Lung (tissue), 11 donors: ENCODE measurements at regions not wholly inside any gene's neighbourhood (a gene's known extent, or its start where the extent isn't known, plus 50 kb on each side); places are given as distances from the start of the nearest gene placed in this dataset.

ENCODE experiments used
- ATAC-seq: fragments of 200-7000 bp; cut with Tn5 transposase; one replicate; pipeline ENCODE4 v1.9.1; 2020; ENCODE audit warnings: moderate number of reproducible peaks; ENCODE audit not compliant: insufficient read depth, low FRiP score
- DNase-seq, 3 donors: peaks; one replicate each; pipeline ENCODE4 v3.0.0-alpha.2; 2013 to 2017
- H3K27ac ChIP-seq, 2 donors: one replicate each; pipeline ENCODE4 v1.5.1; 2013; ENCODE audit warnings: mild to moderate bottlenecking in 2 of 2, moderate library complexity in 2 of 2, control low read depth in 1 of 2, inconsistent platforms in 1 of 2, low read depth in 1 of 2, low read length in 1 of 2
- H3K27me3 ChIP-seq, 3 donors: one replicate each; pipeline ENCODE4 v1.5.1; 2013; ENCODE audit warnings: low read length in 2 of 3; ENCODE audit not compliant: control insufficient read depth in 3 of 3, insufficient read depth in 3 of 3
- H3K36me3 ChIP-seq, 4 donors: one replicate each; pipeline ENCODE4 v1.5.1; 2013; ENCODE audit warnings: low read length in 4 of 4, mild to moderate bottlenecking in 1 of 4, moderate library complexity in 1 of 4; ENCODE audit not compliant: control insufficient read depth in 4 of 4, insufficient read depth in 4 of 4
- H3K4me1 ChIP-seq, 5 donors: one replicate each; pipeline ENCODE4 v1.5.1; 2013; ENCODE audit warnings: low read length in 5 of 5, mild to moderate bottlenecking in 2 of 5, moderate library complexity in 1 of 5; ENCODE audit not compliant: control insufficient read depth in 5 of 5, insufficient read depth in 5 of 5
- H3K4me3 ChIP-seq: one replicate; pipeline ENCODE4 v1.5.1; 2013; ENCODE audit warnings: mild to moderate bottlenecking, control low read depth, moderate library complexity
- H3K9ac ChIP-seq, 2 donors: one replicate each; pipeline ENCODE4 v1.5.1; 2013; ENCODE audit warnings: low read length in 2 of 2, control low read depth in 1 of 2; ENCODE audit not compliant: insufficient read depth in 1 of 2
- H3K9me3 ChIP-seq, 4 donors: one replicate each; pipeline ENCODE4 v1.5.1; 2013; ENCODE audit warnings: low read length in 3 of 4, mild to moderate bottlenecking in 1 of 4, moderate library complexity in 1 of 4; ENCODE audit not compliant: control insufficient read depth in 4 of 4, insufficient read depth in 3 of 4
- WGBS, 2 donors: extraction: QIAGEN DNeasy Blood & Tissue Kit; methylation state at CpG; one replicate each; pipeline ENCODE4 v1.1.7; 2013; 5-methylcytosine and 5-hydroxymethylcytosine counted together
- TF ChIP-seq, protein P1 (sequence below): IDR thresholded peaks from 2 replicates; pipeline ENCODE4 v1.5.1; 2012; ENCODE audit warnings: mild to moderate bottlenecking; ENCODE audit errors: control extremely low read depth, extremely low read depth
- donor health status: control.
- donor health status: control.
- donor health status: Bipolar disorder and iron deficiency.
- donor health status: healthy.
- donor health status: DM: yes; HTN: yes; CAD: no.

DNA sequence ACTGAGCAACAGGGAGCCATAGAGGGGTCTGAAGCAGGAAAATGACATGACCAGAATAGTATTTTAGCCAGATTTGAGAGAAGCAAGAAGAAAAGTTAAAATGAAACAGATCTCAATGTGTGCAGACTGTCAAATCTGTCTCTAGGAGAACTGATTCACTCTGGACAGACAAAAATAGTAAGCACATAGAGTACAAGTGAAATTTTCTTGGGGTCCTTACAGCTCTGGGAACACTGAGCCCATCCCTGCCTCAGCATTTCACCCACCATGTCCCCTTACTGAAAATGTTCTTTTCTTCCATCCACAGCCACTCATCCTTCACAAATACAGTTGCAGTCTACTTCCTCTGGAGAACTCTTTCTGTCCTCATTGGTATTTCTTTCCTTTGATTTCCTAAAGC lies 359.2 kb downstream of the MTX2 start:
- Histone ChIP-seq H3K36me3 (no peaks in the 10 kb centered on the region), H3K27ac (no peak overlapping the region), H3K9me3 (no peaks in the 10 kb centered on the region), H3K9ac (no peak overlapping the region), H3K27me3 (peaks cover 0 to 43% (median 19%) of the 10 kb centered on the region in 3 donors), H3K4me1 (no peaks in the 10 kb centered on the region), H3K4me3 (no peak overlapping the region)
- DNase-seq (no peak), ATAC-seq (no peak)
- TF ChIP-seq, protein P1, sequence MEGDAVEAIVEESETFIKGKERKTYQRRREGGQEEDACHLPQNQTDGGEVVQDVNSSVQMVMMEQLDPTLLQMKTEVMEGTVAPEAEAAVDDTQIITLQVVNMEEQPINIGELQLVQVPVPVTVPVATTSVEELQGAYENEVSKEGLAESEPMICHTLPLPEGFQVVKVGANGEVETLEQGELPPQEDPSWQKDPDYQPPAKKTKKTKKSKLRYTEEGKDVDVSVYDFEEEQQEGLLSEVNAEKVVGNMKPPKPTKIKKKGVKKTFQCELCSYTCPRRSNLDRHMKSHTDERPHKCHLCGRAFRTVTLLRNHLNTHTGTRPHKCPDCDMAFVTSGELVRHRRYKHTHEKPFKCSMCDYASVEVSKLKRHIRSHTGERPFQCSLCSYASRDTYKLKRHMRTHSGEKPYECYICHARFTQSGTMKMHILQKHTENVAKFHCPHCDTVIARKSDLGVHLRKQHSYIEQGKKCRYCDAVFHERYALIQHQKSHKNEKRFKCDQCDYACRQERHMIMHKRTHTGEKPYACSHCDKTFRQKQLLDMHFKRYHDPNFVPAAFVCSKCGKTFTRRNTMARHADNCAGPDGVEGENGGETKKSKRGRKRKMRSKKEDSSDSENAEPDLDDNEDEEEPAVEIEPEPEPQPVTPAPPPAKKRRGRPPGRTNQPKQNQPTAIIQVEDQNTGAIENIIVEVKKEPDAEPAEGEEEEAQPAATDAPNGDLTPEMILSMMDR = no peak

DNA sequence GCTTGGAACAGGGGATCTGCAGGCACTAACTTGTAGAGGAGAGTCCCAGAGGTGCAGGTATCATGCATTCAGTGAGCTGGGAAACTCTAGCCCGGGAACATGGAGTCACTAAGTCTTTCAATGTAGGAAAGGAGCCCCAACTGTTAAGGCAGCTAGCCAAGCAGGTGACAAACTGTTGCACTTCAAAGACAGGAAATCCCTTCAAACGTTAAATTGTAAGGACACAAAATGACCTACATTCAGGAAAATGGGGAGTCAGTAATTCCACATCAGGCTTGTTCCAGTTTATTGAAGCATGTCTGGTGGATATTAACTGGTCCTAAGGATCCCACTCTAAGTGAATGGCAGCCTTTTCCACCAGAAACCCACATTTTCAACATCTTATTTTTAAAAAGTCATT lies 364.5 kb downstream of the MTX2 start:
- H3K27me3 ChIP-seq = peaks cover 1 to 73% (median 57%) of the 10 kb centered on the region in 3 donors
- 40 to 45% methylated on average over 2 of the region's 2 CpGs for WGBS, 2 donors
- H3K4me3 ChIP-seq = no peak overlapping the region
- DNase-seq (no peak), ATAC-seq (no peak)
- H3K4me1 ChIP-seq = no peaks in the 10 kb centered on the region
- TF ChIP-seq, protein P1 = no peak
- H3K9me3 ChIP-seq = no peaks in the 10 kb centered on the region
- H3K27ac ChIP-seq = no peak overlapping the region
- no peaks in the 10 kb centered on the region for H3K36me3 ChIP-seq
- no peak overlapping the region for H3K9ac ChIP-seq

DNA sequence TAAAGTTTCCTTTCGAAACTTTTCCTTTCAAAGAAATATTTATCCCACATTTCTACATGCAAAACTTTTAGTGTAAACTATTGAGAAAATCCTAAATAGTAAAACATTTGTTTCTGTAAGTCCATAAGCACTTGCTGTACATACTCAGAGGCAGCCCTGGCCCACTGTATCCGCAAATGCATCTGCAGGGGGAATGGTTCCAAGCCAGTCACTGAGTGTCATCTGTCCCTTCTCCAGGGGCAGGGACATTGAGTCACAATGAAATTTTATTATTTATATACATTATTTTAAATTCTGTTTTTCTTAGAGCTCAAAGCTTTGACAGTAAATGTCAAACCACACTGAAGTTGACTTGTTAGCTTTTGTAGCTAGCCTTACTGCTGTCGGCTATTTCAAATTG lies 367.2 kb downstream of the MTX2 start:
- TF ChIP-seq, protein P1 = no peak
- 83 to 86% methylated on average over 3 of the region's 3 CpGs for WGBS, 2 donors
- Histone ChIP-seq H3K36me3 (no peaks in the 10 kb centered on the region), H3K4me1 (peaks cover 0 to 6% (median 0%) of the 10 kb centered on the region in 5 donors), H3K27me3 (peaks cover 8 to 83% (median 83%) of the 10 kb centered on the region in 3 donors), H3K9me3 (no peaks in the 10 kb centered on the region), H3K4me3 (no peak overlapping the region), H3K9ac (no peak overlapping the region), H3K27ac (no peak overlapping the region)
- DNase-seq = no peak
- ATAC-seq = no peak

DNA sequence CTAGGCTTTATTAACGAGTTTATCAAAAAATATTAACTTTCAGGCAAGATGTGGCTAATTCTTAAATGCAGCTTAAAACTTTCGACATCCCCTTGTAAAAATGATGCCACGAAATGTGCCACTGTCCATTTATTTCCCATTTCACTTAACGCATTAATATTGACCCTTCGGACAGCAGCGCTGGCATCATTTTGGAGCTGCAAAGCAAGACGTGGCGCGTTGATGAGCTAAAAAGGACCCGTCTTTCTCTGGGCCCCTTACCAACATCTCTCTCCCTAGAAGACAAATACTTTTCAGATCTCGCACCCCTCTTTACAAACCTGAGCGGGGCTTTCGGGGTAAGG lies 367.9 kb downstream of the MTX2 start:
- ATAC-seq = no peak
- TF ChIP-seq, protein P1 = no peak
- peaks cover 8 to 82% (median 80%) of the 10 kb centered on the region in 3 donors for H3K27me3 ChIP-seq
- 13 to 29% methylated on average over 13 of the region's 13 CpGs for WGBS, 2 donors
- H3K36me3 ChIP-seq = no peaks in the 10 kb centered on the region
- peaks cover 0 to 6% (median 0%) of the 10 kb centered on the region in 5 donors for H3K4me1 ChIP-seq
- no peak overlapping the region for H3K27ac ChIP-seq
- H3K9me3 ChIP-seq = no peaks in the 10 kb centered on the region
- no peak overlapping the region for H3K4me3 ChIP-seq
- H3K9ac ChIP-seq = no peak overlapping the region
- DNase-seq = peak in 1 of 3 donors; percentile 54
